Tibial artery (tissue), 4 donors: ENCODE measurements at regions not wholly inside any gene's neighbourhood (a gene's known extent, or its start where the extent isn't known, plus 50 kb on each side); places are given as distances from the start of the nearest gene placed in this dataset.

Source experiments
- DNase-seq, 2 donors: peaks; one replicate each; pipeline ENCODE4 v3.0.0-alpha.2; 2019
- H3K27ac ChIP-seq, 2 donors: fragments of 200-600 bp; sonication (generic) in 1 of 2; 1 replicate in 1 of 2; 2 replicates in 1 of 2; pipeline ENCODE4 v1.5.1; 2018 to 2019; ENCODE audit warnings: mild to moderate bottlenecking in 1 of 2
- H3K27me3 ChIP-seq, 2 donors: fragments of 200-600 bp; sonication (generic) in 1 of 2; one replicate each; pipeline versions ENCODE4 v1.5.1 to v1.6.0; 2016 to 2019
- H3K36me3 ChIP-seq, 3 donors: fragments of 200-600 bp; sonication (generic) in 2 of 3; one replicate each; pipeline ENCODE4 v1.5.1; 2016 to 2019; ENCODE audit warnings: mild to moderate bottlenecking in 2 of 3
- H3K4me1 ChIP-seq, 4 donors: fragments of 200-600 bp; sonication (generic) in 2 of 4; 1 replicate in 3 of 4; 2 replicates in 1 of 4; pipeline ENCODE4 v1.5.1; 2016 to 2019
- H3K4me3 ChIP-seq, 2 donors: fragments of 200-600 bp; sonication (generic) in 1 of 2; 1 replicate in 1 of 2; 2 replicates in 1 of 2; pipeline ENCODE4 v1.5.1; 2018 to 2019; ENCODE audit warnings: mild to moderate bottlenecking in 2 of 2
- H3K9me3 ChIP-seq, 3 donors: fragments of 200-600 bp; sonication (generic) in 1 of 3; one replicate each; pipeline ENCODE4 v1.5.1; 2016 to 2019
- intact Hi-C: fragments of 100-400 bp; cut with DNase I; formaldehyde crosslinking; loops from one replicate; pipeline ENCODE4 v1.15.0; 2023; ENCODE audit warnings: low total_unique reads
- TF ChIP-seq, protein P1 (sequence below), 2 experiments: fragments of 200-600 bp in 1 of 2; fragments of 450-650 bp in 1 of 2; IDR thresholded peaks; one replicate each; pipeline ENCODE4 v1.5.1; 2017 to 2019; ENCODE audit warnings: antibody characterized with exemption in 2 of 2, mild to moderate bottlenecking in 1 of 2, moderate library complexity in 1 of 2

DNA sequence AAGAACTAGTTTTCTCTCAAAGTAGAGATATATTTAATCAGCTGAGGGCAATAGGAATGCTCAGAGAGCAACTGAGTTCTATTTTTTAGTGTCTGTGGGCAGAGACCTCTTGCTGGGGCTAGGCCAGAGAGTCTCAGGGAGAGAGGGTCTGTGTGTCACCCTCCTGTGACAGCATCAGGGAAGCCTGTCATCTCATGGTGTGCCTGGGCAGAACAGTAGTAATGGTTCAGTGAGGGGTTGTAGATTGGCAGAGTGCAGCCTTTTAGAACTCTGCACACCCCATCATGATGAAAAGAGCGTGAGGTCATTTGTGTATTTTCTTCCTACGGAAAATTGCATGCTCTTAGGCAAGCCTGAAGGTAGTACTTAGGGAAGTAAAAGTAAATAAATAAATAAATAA, 1396.5 kb upstream of the AGA start:
- Histone ChIP-seq H3K36me3 (no peaks in the 10 kb centered on the region), H3K9me3 (no peaks in the 10 kb centered on the region), H3K4me3 (no peak overlapping the region), H3K27ac (no peak overlapping the region), H3K27me3 (no peaks in the 10 kb centered on the region), H3K4me1 (no peaks in the 10 kb centered on the region)
- intact Hi-C loops: no loop called here
- TF ChIP-seq, protein P1, sequence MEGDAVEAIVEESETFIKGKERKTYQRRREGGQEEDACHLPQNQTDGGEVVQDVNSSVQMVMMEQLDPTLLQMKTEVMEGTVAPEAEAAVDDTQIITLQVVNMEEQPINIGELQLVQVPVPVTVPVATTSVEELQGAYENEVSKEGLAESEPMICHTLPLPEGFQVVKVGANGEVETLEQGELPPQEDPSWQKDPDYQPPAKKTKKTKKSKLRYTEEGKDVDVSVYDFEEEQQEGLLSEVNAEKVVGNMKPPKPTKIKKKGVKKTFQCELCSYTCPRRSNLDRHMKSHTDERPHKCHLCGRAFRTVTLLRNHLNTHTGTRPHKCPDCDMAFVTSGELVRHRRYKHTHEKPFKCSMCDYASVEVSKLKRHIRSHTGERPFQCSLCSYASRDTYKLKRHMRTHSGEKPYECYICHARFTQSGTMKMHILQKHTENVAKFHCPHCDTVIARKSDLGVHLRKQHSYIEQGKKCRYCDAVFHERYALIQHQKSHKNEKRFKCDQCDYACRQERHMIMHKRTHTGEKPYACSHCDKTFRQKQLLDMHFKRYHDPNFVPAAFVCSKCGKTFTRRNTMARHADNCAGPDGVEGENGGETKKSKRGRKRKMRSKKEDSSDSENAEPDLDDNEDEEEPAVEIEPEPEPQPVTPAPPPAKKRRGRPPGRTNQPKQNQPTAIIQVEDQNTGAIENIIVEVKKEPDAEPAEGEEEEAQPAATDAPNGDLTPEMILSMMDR (IDR thresholded peaks at IDR 0.05): no peak
- DNase-seq: no peak

DNA sequence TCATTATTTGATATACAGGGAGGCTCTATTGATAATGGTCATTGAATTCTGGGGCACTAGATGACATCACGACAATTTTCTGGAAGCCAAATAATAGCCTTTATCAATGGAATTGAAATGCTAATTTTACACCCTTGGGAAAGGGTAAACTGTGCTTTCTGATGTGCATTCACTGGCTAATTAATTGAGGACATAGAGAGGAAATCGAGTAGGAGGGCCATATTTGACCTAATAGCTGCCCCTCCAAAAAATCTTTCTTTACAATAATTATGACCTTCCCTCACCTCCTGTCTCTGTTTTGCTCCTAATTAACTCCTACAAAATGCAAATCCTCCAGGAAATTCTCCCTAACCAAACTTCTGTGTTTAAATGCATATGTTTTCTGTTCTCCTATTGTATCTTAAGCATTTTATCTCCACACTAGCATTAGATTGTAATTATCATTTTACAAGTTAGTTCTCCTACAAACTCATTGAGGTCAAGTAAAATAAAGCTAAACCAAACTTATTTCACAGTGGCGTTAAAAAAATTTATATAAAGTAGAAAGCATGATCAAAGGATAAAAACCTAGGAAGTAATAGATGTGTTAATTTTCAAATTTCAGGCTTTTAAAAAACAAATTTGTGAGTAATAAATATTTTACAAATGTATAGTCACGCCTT, 1414.0 kb upstream of the AGA start:
- no peak overlapping the region for H3K4me3 ChIP-seq
- intact Hi-C loops: no loop called here
- no peaks in the 10 kb centered on the region for H3K27me3 ChIP-seq
- no peak for DNase-seq
- no peaks in the 10 kb centered on the region for H3K36me3 ChIP-seq
- TF ChIP-seq, protein P1 (IDR thresholded peaks at IDR 0.05): no peak
- H3K27ac ChIP-seq: no peak overlapping the region
- no peaks in the 10 kb centered on the region for H3K9me3 ChIP-seq
- no peaks in the 10 kb centered on the region for H3K4me1 ChIP-seq

DNA sequence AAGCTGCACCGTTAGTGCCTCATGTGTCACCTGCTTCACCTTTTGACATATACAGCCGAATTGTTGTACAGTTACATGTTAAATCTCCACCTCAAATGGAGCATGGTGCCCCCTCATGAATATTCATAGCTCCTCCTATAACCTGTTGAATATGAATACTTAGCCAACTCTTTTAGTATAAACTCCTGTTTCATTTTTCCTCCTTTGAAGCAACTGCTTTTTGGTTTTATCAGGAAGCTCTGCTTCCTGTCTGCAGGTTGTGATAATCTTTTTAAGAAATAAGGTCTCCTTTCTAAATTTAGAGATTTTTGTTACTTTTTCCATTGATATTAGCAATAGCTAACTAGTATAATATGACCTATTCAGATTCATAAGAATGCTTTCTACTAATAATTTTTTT, 1429.2 kb upstream of the AGA start:
- Histone ChIP-seq H3K27ac (no peak overlapping the region), H3K4me3 (no peak overlapping the region), H3K4me1 (no peaks in the 10 kb centered on the region), H3K27me3 (no peaks in the 10 kb centered on the region), H3K9me3 (no peaks in the 10 kb centered on the region), H3K36me3 (no peaks in the 10 kb centered on the region)
- TF ChIP-seq, protein P1 (IDR thresholded peaks at IDR 0.05): no peak
- intact Hi-C loops: no loop called here
- no peak for DNase-seq

DNA sequence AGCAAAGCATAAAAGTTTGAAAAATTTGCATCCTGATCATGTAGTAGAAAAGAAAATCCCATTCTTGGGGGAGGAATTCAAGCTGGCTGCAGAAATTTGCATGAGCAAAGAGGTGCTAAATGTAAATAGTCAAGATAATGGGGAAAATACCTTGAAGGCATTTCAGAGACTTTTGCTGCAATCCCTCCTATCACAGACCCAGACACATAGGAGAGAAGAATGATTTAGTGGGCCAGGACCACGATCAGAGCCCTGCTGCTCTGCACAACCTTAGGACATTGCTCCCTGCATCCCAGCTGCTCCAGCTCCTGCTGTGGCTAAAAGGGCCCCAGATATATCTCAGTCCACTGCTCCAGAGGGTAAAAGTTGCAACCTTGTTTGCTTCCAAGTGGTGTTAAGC, 1439.7 kb upstream of the AGA start:
- no peaks in the 10 kb centered on the region for H3K27me3 ChIP-seq
- H3K4me3 ChIP-seq: no peak overlapping the region
- TF ChIP-seq, protein P1 (IDR thresholded peaks at IDR 0.05): no peak
- no peaks in the 10 kb centered on the region for H3K36me3 ChIP-seq
- H3K9me3 ChIP-seq: peaks cover 0 to 11% (median 0%) of the 10 kb centered on the region in 3 donors
- no peak overlapping the region for H3K27ac ChIP-seq
- intact Hi-C loops: no loop called here
- no peaks in the 10 kb centered on the region for H3K4me1 ChIP-seq
- no peak for DNase-seq

DNA sequence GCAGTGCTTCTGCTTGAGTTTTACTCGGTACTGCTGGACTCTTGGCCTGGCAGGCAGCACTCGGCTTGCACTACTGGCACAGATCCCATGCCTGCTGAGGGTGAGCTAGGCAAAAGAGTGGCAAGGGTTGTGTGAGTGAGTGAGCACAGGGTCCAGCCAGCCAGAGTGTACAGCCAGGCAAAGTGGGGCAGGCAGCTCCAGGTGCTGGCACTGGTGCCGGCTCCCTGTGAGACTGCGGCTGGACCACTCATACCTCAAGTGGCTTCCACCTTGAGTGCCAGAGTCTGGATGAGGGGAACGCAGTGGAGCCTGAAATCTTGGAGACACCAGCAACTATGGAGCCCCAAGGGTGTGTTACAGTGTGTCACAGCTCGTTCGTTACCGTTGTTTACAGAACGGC, 1451.9 kb upstream of the AGA start:
- no peaks in the 10 kb centered on the region for H3K9me3 ChIP-seq
- no peaks in the 10 kb centered on the region for H3K27me3 ChIP-seq
- no peak overlapping the region for H3K27ac ChIP-seq
- H3K4me1 ChIP-seq: no peaks in the 10 kb centered on the region
- TF ChIP-seq, protein P1 (IDR thresholded peaks at IDR 0.05): no peak
- DNase-seq: no peak
- no peaks in the 10 kb centered on the region for H3K36me3 ChIP-seq
- intact Hi-C loops: no loop called here
- no peak overlapping the region for H3K4me3 ChIP-seq

DNA sequence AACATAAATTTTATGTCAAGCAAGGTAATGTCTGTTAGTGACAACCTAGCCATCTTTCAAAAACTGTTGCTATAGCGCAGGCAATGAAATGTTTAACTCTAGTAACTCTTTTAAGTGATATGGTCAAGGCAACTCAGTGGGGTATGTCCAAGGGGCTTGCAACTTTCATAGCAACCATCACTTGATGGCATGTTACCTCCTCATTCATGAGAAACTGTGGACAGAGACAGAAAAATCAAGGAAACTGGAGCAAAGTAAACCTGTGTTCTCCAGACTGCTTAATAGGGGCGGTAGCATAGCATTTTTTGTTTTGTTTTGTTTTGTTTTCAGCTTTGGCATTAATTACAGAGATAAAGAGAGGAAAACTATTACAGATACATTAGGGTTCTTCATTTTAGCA, 1456.8 kb upstream of the AGA start:
- TF ChIP-seq, protein P1 (IDR thresholded peaks at IDR 0.05): no peak
- intact Hi-C loops: no loop called here
- no peaks in the 10 kb centered on the region for H3K9me3 ChIP-seq

More for the DNA sequence above, 1456.8 kb upstream of the AGA start:
- H3K27ac ChIP-seq: no peak overlapping the region
- H3K4me3 ChIP-seq: no peak overlapping the region
- no peaks in the 10 kb centered on the region for H3K27me3 ChIP-seq
- no peaks in the 10 kb centered on the region for H3K4me1 ChIP-seq
- no peak for DNase-seq
- no peaks in the 10 kb centered on the region for H3K36me3 ChIP-seq
